Stimulated activated CD4-positive, alpha-beta T cell treated with anti-CD3 and anti-CD28 coated beads, TNF-alpha, amount 100 ng/mL, for 48 hours (primary cell): ENCODE measurements at regions not wholly inside any gene's neighbourhood (a gene's known extent, or its start where the extent isn't known, plus 50 kb on each side); places are given as distances from the start of the nearest gene placed in this dataset.
"Not testable (repeated sequence)": the region's sequence is repeated elsewhere in the genome, so short reads cannot be mapped to it uniquely, and the experiment has no call there.

Experiments
- DNase-seq, 3 donors: peaks; one replicate each; pipeline ENCODE4 v3.0.0-alpha.2; 2020; ENCODE audit warnings: low read depth in 3 of 3

DNA sequence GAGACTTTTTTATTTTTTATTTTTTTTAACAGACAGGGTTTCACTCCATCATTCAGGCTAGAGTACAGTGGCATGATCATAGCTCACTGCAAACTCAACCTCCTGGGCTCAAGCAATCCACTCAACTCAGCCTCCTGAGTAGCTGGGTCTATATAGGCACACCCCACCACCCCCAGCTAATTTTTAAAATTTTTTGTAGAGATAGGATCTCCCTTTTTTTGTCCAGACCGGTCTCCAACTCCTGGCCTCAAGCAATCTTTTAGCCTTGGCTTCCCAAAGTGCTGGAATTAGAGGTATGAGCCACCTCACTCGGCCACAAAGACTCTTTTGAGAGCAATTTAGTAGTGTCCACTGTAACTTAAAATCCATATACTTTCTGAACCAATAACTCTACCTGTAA lies 103.3 kb upstream of the DST start:
- DNase-seq: no peak

DNA sequence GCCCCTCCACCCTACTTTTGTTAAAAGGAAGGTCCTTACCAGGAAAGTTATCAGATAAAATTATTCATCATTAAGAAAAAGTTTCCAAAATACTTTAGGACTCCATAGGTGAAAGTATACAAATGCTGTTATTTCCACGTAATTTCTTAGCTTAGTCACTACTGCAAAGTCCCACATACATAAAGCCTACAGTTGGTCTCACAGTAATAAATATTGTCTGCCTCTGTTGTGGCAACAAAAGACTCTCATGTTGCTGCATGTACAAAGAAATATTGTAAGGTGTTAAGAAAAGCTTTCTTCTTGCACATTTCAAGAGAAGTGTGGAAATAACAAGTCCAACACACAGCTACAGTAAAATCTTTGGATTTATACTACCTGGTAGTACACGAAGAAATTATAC lies 102.4 kb upstream of the DST start:
- no peak for DNase-seq

DNA sequence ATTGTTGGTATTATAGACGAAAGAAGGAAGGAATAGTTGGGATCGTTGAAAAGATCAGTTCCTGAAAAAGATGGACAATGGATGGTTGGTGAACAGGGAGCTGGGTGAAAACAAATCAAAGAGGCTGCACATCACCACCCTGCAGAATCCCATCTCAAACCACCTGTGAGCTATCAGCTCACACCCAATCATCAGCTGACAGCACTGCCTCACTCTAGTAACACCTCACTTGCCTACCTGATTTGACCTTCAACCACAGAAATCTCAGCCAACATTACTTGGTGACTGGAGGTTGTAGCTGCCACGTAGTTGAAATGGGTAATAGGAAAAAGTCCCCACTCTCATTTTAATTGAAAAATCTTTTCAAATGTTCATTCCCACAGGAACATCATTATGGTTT lies 101.8 kb upstream of the DST start:
- no peak for DNase-seq

DNA sequence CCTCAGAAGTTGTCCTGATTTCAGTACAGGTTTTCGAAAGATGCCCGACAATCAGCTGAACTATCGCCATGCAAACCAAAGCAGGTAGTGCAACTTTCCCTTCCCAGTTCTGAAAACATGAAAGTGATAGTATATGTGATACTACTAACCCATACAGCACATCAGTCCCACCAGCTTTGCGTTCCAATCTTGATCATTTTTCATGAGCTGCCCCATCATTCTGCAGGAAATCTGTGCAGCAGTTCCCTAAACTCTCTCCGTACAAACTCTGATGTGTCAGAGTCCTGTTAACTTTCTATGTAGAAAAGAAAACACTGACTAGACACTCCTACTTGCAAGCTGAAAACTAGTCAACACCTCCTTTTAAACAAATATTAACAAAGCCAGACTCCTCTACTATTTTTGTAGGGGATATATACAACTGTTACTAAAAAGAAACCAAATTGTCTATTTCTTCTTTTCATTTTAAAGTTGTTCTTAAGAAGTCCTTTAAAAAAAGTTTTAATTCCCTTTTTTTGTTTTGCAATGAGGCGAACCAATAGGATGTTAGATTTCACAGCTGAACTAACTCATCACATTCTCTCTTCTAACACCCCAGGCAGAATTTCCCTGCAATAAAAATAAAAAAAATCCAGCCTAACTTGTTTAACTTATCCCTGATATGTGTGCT lies 99.6 kb upstream of the DST start:
- no peak for DNase-seq

DNA sequence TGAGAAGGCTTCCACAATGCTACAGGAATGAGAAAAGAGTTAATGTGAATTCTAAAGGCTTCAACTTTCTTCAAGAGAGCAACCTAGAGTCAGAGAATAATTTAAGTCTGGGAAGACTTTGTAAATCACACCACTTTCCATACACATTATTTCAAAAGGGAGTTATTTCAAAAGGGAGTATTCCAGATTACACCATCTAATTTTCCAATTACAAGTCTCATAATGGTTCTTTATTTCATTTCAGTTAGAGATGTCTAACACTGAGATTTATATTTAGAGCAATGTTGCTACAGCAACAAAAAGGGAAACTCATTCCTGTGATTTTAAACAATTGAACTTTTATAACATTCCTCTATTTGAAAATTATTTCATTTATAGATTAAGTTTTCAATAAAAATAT lies 98.8 kb upstream of the DST start:
- no peak for DNase-seq

DNA sequence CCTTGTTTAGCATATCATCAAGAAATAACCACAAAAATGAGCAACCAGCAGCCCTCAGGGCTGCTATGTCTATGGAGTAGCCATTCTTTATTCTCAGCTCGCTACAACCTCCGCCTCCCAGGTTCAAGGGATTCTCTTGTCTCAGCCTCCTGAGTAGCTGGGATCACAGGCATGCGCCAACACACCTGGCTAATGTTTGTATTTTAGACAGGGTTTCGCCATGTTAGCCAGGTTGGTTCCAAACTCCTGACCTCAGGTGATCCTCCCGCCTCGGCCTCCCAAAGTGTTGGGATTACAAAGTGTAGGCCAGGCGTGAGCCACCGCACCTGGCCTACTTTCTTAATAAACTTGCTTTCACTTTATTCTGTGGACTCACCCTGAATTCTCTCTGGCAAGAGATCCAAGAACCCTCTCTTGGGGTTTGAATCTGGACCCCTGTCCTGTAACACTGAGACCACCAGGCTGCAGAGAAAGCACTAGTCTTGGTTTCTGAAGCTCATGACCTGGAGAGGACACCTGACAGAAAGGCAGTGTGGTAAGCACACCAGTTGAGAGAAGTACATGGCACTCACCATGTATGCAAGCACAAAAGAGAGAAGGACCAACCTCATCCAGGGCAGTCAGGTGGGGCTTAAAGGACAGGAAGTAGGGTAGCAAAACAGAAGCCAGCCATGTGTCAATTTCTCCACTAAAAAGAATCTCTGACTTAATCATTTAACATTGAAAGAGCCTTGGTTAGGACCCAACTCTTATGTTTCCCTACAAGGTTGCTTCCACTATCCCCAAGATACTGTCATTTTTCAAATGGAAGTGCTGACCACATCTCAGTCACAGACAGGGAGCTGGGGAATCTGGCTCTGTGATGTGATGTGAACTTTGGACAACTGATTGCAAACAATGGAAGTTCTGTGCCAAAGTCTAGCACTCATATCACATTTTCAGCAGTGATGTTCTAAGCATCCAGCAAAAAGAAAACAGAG lies 97.4 kb upstream of the DST start:
- no peak for DNase-seq

DNA sequence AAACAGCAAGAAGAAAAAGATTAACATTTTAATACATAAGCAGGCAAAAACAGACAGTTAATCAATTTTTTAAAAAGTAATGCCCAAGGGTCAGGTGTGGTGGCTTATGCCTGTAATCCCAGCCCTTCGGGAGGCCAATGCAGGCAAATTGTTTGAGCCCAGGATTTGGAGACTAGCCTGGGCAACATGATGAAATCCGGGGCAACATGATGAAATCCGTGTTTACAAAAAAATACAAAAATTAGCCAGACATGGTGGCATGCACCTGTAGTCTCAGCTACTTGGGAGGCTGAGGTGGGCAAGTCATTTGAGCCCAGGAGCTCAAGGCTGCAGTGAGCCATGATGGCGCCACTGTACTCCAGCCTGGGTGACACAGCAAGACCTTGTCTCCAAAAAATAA lies 94.1 kb upstream of the DST start:
- DNase-seq: no peak

DNA sequence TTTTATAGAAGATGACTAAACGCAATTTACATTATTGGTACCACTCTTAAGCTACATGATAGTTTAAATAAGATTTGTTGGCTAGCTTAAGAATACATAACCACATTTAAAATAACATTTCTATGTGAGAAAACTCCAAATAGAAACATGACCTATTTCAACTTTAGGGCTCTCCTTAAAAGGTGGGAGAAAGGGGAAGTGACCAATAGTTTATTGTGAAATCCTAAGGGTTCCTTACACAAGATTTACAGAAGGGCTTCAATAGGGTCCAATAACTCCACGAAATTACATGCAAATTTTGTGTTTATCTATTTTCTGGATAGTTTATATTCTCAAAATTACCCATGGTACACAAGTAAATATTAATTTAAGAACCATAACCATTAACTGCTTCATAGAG lies 91.6 kb upstream of the DST start:
- no peak for DNase-seq

DNA sequence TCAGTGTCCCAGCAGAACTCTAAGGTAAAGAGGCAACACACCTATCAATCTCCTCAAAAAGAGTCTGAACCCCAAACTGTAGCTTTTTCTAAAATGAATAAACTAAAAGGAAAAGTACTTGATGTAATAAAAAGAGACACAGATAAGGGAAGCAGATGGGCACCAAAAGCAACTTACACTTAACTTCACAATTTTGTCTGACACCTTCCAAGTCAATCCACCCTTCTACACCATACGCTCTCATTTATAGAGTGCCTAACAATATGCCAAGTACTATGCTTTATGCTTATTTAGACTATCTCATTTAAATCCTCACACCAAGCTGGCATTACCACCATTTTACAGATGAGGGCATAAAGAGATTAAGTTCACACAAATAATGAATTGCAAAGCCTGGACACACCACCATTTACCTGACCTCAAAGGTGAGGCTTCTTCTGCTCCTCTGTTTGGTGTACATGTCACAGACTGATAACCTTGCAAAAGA lies 90.6 kb upstream of the DST start:
- no peak for DNase-seq

DNA sequence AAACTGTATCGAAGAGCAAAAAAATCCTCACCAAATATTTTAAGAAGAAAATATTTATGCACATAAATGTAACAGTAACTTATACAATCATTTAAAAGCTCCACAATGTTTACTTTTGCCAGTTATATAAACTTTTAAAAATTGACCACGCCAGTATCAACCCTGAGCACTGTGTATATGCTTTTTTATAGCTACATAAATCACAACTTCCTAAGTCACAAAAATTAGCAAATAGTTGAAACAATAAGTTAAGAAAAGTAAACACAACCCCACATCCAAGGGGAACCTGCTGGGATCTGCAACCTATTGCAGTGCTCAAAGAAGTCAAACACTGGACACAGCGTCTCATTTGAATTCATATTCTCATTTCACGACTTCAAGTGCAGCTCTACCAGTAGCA lies 89.8 kb upstream of the DST start:
- DNase-seq: no peak

DNA sequence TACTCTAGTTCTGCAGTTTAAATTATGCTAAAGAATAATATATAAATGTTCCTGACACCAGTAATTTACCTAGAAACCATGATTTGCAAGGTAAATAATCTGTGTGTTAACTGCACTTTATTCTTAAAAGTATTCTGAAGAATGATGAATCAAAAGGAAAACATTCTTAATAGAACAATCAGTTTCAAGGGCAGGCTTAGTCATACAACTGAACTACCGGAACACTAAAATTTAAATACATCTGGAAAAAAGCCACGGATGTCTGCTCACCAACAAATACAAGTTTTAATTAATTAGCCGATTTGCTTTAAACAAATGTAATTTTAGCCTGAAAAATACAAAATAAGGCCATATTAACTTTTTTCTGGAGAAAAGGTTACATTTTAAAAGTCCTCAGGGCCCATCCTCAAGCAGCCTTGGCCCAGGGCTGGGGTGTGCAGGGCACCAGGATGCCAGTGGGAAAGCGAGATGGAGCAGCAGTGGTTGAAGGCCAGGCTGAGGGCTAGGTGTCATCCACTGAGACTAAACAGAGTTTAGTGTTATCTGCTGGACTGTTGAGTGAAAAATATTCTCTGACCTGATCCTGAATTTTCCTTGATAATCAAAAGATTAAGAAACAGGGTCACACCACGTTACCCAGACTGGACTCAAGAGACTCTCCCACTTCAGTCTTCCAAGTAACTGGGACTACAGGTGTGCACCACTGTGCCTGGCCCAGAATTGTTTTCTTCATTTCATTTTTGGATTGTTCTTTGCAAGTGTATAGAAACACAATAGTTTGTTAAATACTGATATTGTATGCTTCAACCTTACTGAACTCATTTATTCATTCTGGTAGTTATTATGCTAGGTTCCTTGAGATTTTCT lies 88.2 kb upstream of the DST start:
- DNase-seq: no peak

DNA sequence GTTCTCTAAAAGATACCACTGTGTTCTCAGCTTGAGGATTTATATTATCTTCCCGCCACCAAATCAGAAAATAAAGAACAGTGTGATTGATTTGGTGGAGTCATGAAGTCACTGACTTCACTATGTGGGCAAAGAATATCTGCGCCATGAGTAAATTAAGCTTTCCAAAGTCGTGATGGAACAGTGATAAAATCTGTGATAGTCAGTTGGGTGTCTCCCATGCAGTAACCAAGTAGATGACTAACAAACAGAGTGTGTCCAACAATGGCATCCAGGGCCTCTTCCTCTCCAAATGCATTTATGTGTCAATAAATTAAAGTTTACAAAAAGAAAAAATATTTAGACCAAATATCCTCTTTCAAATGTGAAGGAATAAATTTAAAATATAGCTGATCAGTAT lies 87.0 kb upstream of the DST start:
- no peak for DNase-seq

DNA sequence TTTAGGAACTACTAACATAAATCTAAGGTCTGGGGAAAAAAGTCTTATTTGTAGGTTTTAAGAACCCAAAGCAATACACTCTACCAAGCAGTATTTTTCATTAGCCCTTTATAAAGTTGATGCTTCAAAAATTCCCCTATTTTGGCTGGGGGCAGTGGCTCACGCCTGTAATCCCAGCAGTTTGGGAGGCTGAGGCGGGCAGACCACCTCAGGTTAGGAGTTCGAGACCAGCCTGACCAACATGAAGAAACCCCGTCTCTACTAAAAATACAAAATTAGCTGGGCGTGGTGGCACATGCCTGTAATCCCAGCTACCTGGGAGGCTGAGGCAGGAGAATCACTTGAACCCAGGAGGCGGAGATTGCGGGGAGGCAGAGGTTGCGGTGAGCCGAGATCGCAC lies 86.5 kb upstream of the DST start:
- not testable (repeated sequence) for DNase-seq

DNA sequence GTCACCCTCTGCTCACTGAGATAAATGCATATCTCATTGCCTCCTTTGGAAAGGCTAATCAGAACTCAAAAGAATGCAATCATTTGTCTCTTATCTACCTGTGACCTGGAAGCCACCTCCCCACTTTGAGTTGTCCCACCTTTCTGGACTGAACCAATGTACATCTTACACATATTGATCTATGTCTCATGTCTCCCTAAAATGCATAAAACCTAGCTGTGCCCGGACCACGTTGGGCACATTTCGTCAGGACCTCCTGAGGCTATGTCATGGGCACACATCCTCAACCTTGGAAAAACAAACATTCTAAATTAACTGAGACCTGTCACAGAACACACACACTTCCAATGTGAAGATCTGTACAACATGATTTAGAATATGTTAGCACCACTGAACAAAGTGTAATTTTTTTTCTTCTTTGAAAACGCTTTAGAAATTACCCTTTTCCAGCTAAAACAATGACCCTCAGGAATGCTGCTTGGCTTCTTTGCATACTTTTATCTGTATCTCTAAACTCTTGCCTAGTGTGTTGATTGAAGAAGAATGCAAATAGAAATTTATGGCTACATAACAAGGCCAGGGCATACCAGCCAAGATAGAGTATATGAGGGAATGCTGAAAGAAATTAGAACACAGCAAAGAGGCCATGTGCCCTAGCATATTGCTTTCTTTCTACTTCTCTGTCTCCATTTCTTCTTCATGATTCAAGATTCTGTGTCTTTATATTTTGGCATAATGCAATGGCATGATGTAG lies 84.6 kb upstream of the DST start:
- DNase-seq: no peak

DNA sequence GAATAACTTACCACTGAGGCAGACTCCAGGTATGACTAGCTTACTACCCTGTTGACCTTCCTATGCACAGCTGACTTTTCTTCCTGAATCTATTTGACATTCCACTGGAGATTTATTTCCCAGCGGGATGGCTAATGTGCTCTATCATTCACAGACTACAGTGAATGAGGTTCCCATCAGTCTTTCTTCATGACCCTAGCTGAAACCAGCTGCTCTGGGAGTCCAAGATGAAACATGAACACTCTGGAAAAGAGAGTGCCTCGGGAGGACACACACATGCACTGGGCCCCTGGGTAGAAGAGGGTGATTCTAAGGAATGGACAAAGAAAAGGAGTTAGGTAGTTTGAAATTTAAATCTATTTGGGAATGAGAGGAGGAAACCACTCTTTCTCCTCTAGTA lies 82.6 kb upstream of the DST start:
- no peak for DNase-seq

DNA sequence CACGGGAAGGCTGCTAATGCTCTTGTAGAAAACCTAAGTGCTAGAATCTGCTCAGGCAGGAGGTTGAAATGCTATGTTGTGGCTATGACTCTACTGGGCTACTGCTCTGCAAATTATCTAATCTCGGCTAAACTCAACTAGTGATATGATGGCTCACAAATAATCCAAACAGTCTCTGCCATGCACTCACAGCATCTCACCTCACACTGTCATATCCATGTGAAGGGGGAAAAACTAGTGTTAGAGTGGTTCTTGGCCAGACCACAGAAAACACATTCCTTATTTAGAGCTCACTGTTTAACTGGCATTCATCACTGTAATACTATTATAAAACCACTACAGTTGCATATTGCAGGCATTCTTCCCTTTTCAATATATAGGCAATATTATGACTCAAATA lies 81.8 kb upstream of the DST start:
- DNase-seq: no peak

DNA sequence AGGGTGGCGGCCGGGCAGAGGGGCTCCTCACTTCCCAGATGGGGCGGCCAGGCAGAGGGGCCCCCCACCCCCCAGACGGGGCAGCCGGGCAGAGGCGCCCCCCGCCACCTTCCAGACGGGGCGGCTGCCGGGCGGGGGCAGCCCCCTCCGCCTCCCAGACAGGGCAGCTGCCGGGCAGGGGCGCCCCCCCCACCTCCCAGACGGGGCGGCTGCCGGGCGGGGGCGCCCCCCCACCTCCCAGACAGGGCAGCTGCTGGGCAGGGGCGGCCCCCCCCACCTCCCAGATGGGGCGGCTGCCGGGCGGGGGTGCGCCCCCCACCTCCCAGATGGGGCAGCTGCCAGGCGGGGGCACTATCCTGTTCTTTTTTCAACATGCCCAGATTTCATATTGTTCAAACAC lies 78.2 kb upstream of the DST start:
- no peak for DNase-seq

DNA sequence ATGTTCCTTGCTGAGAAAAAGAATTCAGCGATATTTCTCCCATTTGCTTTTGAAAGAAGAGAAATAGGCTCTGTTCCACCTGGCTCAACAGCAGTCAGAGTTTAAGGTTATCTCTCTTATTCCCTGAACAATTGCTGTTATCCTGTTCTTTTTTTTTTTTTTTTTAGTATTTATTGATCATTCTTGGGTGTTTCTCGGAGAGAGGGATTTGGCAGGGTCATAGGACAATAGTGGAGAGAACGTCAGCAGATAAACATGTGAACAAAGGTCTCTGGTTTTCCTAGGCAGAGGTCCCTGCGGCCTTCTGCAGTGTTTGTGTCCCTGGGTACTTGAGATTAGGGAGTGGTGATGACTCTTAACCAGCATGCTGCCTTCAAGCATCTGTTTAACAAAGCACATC lies 77.5 kb upstream of the DST start:
- not testable (repeated sequence) for DNase-seq

DNA sequence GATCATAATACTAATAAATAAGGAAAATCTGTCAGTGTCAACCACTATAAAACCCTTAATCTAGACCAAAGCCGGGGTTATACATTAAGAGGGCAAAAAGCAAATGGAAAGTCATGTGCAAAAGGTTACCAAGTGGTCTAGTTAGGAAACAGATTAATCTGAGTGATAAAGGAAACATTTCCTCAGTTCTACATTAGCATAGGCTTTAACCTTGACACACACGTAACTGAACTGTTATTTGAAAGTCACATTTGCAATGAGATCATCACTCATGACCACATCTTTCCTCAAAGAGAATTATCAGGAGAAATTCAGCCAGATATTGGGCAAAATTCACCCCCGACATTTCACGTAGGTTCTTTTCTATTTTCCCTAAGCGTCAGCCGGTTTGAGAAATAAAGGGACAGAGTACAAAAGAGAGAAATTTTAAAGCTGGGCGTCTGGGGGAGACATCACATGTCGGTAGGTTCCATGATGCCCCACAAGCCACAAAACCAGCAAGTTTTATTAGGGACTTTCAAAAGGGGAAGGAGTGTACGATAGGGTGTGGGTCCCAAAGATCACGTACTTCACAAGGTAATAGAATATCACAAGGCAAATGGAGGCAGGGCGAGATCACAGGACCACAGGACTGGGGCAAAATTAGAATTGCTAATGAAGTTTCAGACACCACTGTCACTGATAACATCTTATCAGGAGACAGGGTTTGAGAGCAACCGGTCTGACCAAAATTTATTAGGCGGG lies 76.8 kb upstream of the DST start:
- not testable (repeated sequence) for DNase-seq

DNA sequence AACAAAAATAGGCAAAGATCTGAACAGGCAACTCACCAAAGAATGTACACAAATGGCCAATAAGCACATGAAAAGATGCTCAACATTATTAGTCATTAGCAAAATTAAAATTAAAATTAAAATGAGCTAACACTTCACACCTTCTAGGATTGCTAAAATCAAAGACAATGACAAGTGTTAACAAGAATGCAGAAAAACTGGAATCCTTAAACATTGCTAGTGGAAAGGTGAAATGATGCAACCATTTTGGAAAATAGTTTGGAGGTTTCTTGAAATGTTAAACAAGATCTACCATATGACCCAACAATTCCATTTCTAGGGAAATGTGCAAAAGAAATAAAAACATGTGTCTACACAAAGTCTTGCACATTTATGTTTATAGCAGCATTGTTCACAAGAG lies 75.5 kb upstream of the DST start:
- no peak for DNase-seq

DNA sequence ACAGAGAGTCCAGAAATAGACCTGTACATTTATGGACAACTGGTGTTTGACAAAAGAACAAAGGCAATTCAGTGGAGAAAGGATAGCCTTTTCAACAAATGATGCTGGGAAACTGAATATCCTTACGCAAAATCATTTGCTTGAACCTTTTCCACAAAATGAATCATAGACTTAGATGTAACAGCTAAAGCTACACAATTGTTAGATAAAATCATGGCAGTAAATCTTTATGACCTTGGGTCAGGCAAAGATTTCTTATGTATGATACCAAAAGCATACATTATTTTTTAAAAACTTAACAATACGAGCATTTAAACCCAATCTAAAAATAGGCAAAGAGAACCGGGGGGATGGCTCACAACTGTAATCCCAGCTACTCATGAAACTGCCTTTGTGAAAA lies 73.5 kb upstream of the DST start:
- no peak for DNase-seq
